H1 (cell line): ENCODE measurements at regions not wholly inside any gene's neighbourhood (a gene's known extent, or its start where the extent isn't known, plus 50 kb on each side); places are given as distances from the start of the nearest gene placed in this dataset.

ENCODE experiments used
- ATF3 ChIP-seq: IDR thresholded peaks from 2 replicates; pipeline ENCODE4 v1.6.1; 2011; ENCODE audit warnings: low read depth, mild to moderate bottlenecking, low read length; ENCODE audit not compliant: insufficient read depth
- BRCA1 ChIP-seq: IDR thresholded peaks from 2 replicates; pipeline ENCODE4 v1.6.1; 2012; ENCODE audit warnings: low read depth, low read length, improper control_type of control experiment
- CHD2 ChIP-seq: IDR thresholded peaks from 2 replicates; pipeline ENCODE4 v1.6.1; 2012; ENCODE audit warnings: low read length, improper control_type of control experiment
- CHD7 ChIP-seq: fragments of 300-600 bp; sonication (generic); IDR thresholded peaks from 2 replicates; pipeline ENCODE4 v1.7.1; 2012; ENCODE audit warnings: low read length, moderate library complexity, mild to moderate bottlenecking, inconsistent platforms; ENCODE audit not compliant: insufficient replicate concordance
- EZH2 ChIP-seq: fragments of 200-600 bp; sonication (generic); IDR thresholded peaks from 2 replicates; pipeline ENCODE4 v1.7.1; 2012; ENCODE audit warnings: low read depth, mild to moderate bottlenecking, moderate library complexity, low read length, inconsistent platforms; ENCODE audit not compliant: severe bottlenecking
- FOSL1 ChIP-seq: IDR thresholded peaks from 2 replicates; pipeline ENCODE4 v1.6.1; 2011; ENCODE audit warnings: mild to moderate bottlenecking, low read depth, low read length, moderate library complexity; ENCODE audit not compliant: insufficient read depth
- HDAC2 ChIP-seq, 2 experiments: fragments of 300-600 bp in 1 of 2; sonication (generic) in 1 of 2; IDR thresholded peaks; 2 replicates each; pipeline ENCODE4 v1.6.1; 2011 to 2012; ENCODE audit warnings: low read depth in 2 of 2, low read length in 2 of 2, mild to moderate bottlenecking in 2 of 2, moderate library complexity in 2 of 2, borderline replicate concordance in 1 of 2, inconsistent platforms in 1 of 2
- KDM5A ChIP-seq: fragments of 200-600 bp; IDR thresholded peaks from 2 replicates; pipeline ENCODE4 v1.7.1; 2012; ENCODE audit warnings: mild to moderate bottlenecking, low read length, inconsistent platforms, mixed read lengths
- NRF1 ChIP-seq: IDR thresholded peaks from 2 replicates; pipeline ENCODE4 v1.6.1; 2011; ENCODE audit warnings: mild to moderate bottlenecking, low read depth, low read length, improper control_type of control experiment
- POU5F1 ChIP-seq: IDR thresholded peaks from 2 replicates; pipeline ENCODE4 v1.6.1; 2011; ENCODE audit warnings: low read depth, mild to moderate bottlenecking, low read length, moderate library complexity
- TF ChIP-seq, protein P1 (sequence below): IDR thresholded peaks from 2 replicates; pipeline ENCODE4 v1.6.1; 2012; ENCODE audit warnings: inconsistent platforms

DNA sequence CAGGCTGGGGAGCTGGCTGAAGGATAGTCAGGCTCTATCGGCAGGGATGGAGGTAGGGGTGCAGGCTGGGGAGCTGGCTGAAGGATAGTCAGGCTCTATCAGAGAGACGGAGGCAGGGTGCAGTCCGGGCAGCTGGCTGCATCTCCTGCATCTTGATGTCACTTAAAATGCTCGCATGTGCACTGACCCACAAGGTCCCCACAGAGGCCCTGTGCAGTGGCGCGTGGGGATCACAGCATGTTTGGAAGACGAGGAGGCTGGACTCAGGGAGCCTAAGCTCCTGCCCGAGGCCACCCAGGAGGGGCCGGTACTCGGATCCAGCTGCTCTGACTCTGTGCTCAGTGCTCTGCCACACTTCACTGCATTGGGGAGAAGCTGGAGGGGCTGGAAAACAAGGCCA is 189.0 kb upstream of the HDAC4 start (continued):
- TF ChIP-seq CHD7 (no peak), CHD2 (no peak), HDAC2 (IDR thresholded peaks at IDR 0.05; ENCODE audit: borderline replicate concordance in 1 of 2, low read depth in 2 of 2, low read length in 2 of 2) (no peak), EZH2 (no peak), KDM5A (no peak), NRF1 (no peak), ATF3 (no peak), BRCA1 (no peak), POU5F1 (no peak), FOSL1 (no peak)
- TF ChIP-seq, protein P1, sequence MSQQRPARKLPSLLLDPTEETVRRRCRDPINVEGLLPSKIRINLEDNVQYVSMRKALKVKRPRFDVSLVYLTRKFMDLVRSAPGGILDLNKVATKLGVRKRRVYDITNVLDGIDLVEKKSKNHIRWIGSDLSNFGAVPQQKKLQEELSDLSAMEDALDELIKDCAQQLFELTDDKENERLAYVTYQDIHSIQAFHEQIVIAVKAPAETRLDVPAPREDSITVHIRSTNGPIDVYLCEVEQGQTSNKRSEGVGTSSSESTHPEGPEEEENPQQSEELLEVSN = no peak
